ENCODE measurements at regions not wholly inside any gene's neighbourhood (a gene's known extent, or its start where the extent isn't known, plus 50 kb on each side); places are given as distances from the start of the nearest gene placed in this dataset.

DNA sequence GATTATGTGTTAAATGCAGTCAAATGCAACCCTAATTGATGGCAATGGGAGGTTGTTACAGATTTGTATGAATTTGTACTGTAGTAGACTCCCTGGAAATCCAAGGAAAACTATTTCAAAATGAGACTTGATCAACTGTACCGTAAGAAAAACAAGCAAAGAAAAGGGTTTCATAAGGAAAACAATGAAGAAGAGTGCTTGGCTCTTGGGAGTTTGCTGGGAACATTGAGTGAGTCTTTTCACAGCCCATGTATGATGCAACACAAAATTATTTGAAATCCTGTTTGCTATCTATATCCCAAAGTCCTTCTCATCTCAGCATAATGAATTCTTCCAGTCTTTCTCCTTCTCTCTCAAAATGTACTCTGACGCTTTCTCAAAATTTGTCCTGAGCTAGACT, 67.0 kb upstream of the OSR1 start:
- TF ChIP-seq, protein P1, sequence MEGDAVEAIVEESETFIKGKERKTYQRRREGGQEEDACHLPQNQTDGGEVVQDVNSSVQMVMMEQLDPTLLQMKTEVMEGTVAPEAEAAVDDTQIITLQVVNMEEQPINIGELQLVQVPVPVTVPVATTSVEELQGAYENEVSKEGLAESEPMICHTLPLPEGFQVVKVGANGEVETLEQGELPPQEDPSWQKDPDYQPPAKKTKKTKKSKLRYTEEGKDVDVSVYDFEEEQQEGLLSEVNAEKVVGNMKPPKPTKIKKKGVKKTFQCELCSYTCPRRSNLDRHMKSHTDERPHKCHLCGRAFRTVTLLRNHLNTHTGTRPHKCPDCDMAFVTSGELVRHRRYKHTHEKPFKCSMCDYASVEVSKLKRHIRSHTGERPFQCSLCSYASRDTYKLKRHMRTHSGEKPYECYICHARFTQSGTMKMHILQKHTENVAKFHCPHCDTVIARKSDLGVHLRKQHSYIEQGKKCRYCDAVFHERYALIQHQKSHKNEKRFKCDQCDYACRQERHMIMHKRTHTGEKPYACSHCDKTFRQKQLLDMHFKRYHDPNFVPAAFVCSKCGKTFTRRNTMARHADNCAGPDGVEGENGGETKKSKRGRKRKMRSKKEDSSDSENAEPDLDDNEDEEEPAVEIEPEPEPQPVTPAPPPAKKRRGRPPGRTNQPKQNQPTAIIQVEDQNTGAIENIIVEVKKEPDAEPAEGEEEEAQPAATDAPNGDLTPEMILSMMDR (conservative IDR thresholded peaks at IDR 0.05), result no peak
- no peak for TF ChIP-seq ZFX (IDR thresholded peaks at IDR 0.05)

Measured in C4-2B (cell line).